DOHH2 (cell line): ENCODE measurements at regions not wholly inside any gene's neighbourhood (a gene's known extent, or its start where the extent isn't known, plus 50 kb on each side); places are given as distances from the start of the nearest gene placed in this dataset.
"Not testable (repeated sequence)": the region's sequence is repeated elsewhere in the genome, so short reads cannot be mapped to it uniquely, and the experiment has no call there.

Experiments used
- H3F3A ChIP-seq: fragments of 200-600 bp; sonication (generic), shearing (Covaris generic); 2 replicates; pipeline ENCODE4 v1.6.0; 2016; ENCODE audit warnings: antibody characterized with exemption, mild to moderate bottlenecking; ENCODE audit not compliant: control insufficient read depth, insufficient read depth
- H3K27ac ChIP-seq: fragments of 200-600 bp; sonication (generic); 2 replicates; pipeline ENCODE4 v1.5.1; 2014; ENCODE audit warnings: low read depth, mild to moderate bottlenecking, low read length, moderate library complexity
- H3K27me3 ChIP-seq: fragments of 200-600 bp; sonication (generic); 2 replicates; pipeline ENCODE4 v1.6.1; 2014; ENCODE audit warnings: mild to moderate bottlenecking, low read length, mixed read lengths; ENCODE audit not compliant: control insufficient read depth
- H3K36me3 ChIP-seq: fragments of 200-600 bp; sonication (generic); 2 replicates; pipeline ENCODE4 v1.6.1; 2014; ENCODE audit warnings: mild to moderate bottlenecking, low read length, moderate library complexity, mixed read lengths; ENCODE audit not compliant: control insufficient read depth
- H3K4me1 ChIP-seq: fragments of 200-600 bp; sonication (generic); 2 replicates; pipeline ENCODE4 v1.6.1; 2014; ENCODE audit warnings: mild to moderate bottlenecking, low read length, mixed read lengths; ENCODE audit not compliant: control insufficient read depth
- H3K4me2 ChIP-seq: fragments of 200-600 bp; sonication (generic); 2 replicates; pipeline ENCODE4 v1.6.0; 2014; ENCODE audit warnings: mild to moderate bottlenecking, low read length, moderate library complexity
- H3K4me3 ChIP-seq: fragments of 200-600 bp; sonication (generic); 2 replicates; pipeline ENCODE4 v1.5.1; 2014; ENCODE audit warnings: mild to moderate bottlenecking, low read length, mixed read lengths
- H3K79me2 ChIP-seq: fragments of 200-600 bp; sonication (generic); 2 replicates; pipeline ENCODE4 v1.6.1; 2014; ENCODE audit warnings: mild to moderate bottlenecking, low read length, mixed read lengths; ENCODE audit not compliant: control insufficient read depth
- H3K9me2 ChIP-seq: fragments of 200-600 bp; sonication (generic); replicated peaks from 2 replicates; pipeline ENCODE4 v1.6.1; 2014; ENCODE audit warnings: mild to moderate bottlenecking, low read length, mixed read lengths; ENCODE audit not compliant: control insufficient read depth
- H3K9me3 ChIP-seq: fragments of 200-600 bp; sonication (generic); 2 replicates; pipeline ENCODE4 v1.6.1; 2014; ENCODE audit warnings: antibody characterized with exemption, low read length, mixed read lengths; ENCODE audit not compliant: control insufficient read depth, insufficient read depth
- H4K20me1 ChIP-seq: fragments of 200-600 bp; sonication (generic); 2 replicates; pipeline ENCODE4 v1.6.0; 2014; ENCODE audit warnings: low read depth, mild to moderate bottlenecking, antibody characterized with exemption, low read length, moderate library complexity; ENCODE audit not compliant: control insufficient read depth, insufficient read depth
- EZH2phosphoT487 ChIP-seq: fragments of 200-600 bp; sonication (generic); IDR thresholded peaks from 2 replicates; pipeline ENCODE4 v1.6.1; 2017; ENCODE audit warnings: borderline replicate concordance, mild to moderate bottlenecking, antibody characterized with exemption, low read length, moderate library complexity, mixed read lengths
- TF ChIP-seq, protein P1 (sequence below): fragments of 200-600 bp; sonication (generic); IDR thresholded peaks from one replicate; pipeline ENCODE4 v1.5.1; 2014; ENCODE audit warnings: antibody characterized with exemption, mild to moderate bottlenecking, low read depth, low read length; ENCODE audit not compliant: poor library complexity, severe bottlenecking

DNA sequence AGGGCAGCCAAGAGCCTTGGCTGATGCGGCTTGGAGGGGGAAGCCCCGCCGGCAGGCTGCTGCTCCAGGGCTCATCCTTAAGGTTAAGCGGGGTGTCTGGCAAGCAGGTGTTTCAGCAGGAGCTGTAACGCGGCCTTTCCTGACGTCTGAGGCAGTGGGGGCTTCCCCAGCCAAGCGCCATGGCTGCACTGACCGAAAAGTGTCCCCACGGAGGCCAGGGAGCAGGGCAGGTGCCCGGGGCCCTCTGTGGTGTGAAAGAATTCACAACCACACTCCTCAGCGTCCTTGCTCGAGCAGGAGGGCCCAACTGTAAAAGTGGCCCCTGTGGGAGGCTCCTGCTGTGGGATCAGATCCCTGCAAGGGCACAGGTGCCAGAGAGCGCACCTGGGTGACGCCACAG is 79.2 kb downstream of the DHCR7 start:
- peaks cover 10% of the 10 kb centered on the region for H3F3A ChIP-seq
- no peak overlapping the region for H3K4me3 ChIP-seq
- H3K9me2 ChIP-seq = no peaks in the 10 kb centered on the region
- TF ChIP-seq, protein P1, sequence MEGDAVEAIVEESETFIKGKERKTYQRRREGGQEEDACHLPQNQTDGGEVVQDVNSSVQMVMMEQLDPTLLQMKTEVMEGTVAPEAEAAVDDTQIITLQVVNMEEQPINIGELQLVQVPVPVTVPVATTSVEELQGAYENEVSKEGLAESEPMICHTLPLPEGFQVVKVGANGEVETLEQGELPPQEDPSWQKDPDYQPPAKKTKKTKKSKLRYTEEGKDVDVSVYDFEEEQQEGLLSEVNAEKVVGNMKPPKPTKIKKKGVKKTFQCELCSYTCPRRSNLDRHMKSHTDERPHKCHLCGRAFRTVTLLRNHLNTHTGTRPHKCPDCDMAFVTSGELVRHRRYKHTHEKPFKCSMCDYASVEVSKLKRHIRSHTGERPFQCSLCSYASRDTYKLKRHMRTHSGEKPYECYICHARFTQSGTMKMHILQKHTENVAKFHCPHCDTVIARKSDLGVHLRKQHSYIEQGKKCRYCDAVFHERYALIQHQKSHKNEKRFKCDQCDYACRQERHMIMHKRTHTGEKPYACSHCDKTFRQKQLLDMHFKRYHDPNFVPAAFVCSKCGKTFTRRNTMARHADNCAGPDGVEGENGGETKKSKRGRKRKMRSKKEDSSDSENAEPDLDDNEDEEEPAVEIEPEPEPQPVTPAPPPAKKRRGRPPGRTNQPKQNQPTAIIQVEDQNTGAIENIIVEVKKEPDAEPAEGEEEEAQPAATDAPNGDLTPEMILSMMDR = no peak
- no peak for TF ChIP-seq EZH2phosphoT487
- H4K20me1 ChIP-seq = no peaks in the 10 kb centered on the region
- no peak overlapping the region for H3K27ac ChIP-seq
- peaks cover 6% of the 10 kb centered on the region for H3K27me3 ChIP-seq
- peaks cover 29% of the 10 kb centered on the region for H3K4me1 ChIP-seq
- no peaks in the 10 kb centered on the region for H3K79me2 ChIP-seq
- no peaks in the 10 kb centered on the region for H3K9me3 ChIP-seq
- no peaks in the 10 kb centered on the region for H3K36me3 ChIP-seq
- no peak overlapping the region for H3K4me2 ChIP-seq

DNA sequence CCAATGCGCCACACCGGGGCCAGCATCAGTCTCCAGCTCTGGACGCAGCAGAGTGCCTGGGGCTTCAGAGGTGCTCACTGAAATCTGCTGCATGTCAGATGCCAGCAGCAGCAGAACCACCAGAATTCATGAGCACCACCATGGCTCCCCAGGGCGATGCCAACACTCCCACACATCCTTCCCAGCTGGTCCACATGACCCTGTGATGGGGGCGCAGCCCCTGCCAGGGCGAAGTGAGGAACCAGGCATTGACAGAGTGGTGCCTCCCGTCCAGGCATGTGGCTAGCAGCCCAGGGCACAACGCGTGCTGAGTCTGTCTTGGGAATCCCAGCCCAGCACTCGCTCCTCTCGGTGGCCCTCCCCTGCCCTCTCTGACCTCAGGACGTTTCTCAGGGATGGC is 80.4 kb downstream of the DHCR7 start:
- no peaks in the 10 kb centered on the region for H3K9me2 ChIP-seq

DNA sequence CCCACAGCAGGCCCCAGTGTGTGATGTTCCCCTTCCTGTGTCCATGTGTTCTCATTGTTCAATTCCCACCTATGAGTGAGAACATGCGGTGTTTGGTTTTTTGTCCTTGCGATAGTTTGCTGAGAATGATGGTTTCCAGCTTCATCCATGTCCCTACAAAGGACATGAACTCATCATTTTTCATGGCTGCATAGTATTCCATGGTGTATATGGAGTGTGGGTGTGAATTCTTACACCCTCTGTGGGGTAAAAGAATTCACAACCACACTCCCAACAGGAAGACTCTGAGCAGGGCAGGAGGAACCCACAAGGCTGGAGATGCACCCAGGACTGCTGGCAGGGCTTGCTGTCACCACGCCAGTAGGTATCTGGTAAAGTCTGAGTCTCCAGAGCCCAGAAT is 80.9 kb downstream of the DHCR7 start:
- H4K20me1 ChIP-seq, H3K4me2 ChIP-seq, H3K79me2 ChIP-seq, H3K9me3 ChIP-seq, H3K9me2 ChIP-seq, H3F3A ChIP-seq, H3K27me3 ChIP-seq, H3K27ac ChIP-seq, H3K4me3 ChIP-seq, H3K36me3 ChIP-seq: not testable (repeated sequence)
- peaks cover 13% of the 10 kb centered on the region for H3K4me1 ChIP-seq

More for the DNA sequence above, 80.4 kb downstream of the DHCR7 start:
- TF ChIP-seq EZH2phosphoT487 = no peak
- TF ChIP-seq, protein P1 = no peak
- Histone ChIP-seq H3F3A (no peaks in the 10 kb centered on the region), H3K79me2 (no peaks in the 10 kb centered on the region), H3K27ac (no peak overlapping the region), H3K4me1 (peaks cover 17% of the 10 kb centered on the region), H3K4me3 (no peak overlapping the region), H3K4me2 (no peak overlapping the region), H3K27me3 (peaks cover 6% of the 10 kb centered on the region), H4K20me1 (no peaks in the 10 kb centered on the region), H3K9me3 (no peaks in the 10 kb centered on the region), H3K36me3 (no peaks in the 10 kb centered on the region)

DNA sequence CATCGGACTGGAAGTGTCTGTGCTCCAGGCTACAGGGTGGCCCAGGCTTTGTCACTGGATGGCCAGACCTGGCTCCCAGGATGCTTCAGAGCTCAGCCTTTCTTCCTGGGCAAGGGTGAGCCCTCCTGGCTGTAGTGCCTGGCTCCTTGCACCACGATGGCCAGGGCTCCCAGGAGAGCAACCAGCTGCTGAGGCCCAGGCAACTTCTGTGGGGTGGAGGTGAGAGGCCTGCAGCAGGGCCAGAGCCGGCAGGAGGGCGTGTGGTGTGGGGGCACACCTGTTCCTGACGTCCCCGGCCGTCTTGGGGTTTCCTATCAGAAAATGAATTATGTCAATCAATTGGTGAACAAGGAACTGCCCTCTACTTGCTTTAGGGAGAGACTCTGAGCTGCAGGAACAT is 82.1 kb downstream of the DHCR7 start:
- Histone ChIP-seq H3K9me2 (no peaks in the 10 kb centered on the region), H3K79me2 (no peaks in the 10 kb centered on the region), H3K27me3 (peaks cover 6% of the 10 kb centered on the region), H3K4me2 (no peak overlapping the region), H3F3A (no peaks in the 10 kb centered on the region), H4K20me1 (no peaks in the 10 kb centered on the region), H3K36me3 (no peaks in the 10 kb centered on the region), H3K27ac (no peak overlapping the region), H3K4me3 (no peak overlapping the region), H3K9me3 (peaks cover 4% of the 10 kb centered on the region; the same call in 1 of the 2 replicates), H3K4me1 (peaks cover under 1% of the 10 kb centered on the region)
- TF ChIP-seq, protein P1 = no peak
- no peak for TF ChIP-seq EZH2phosphoT487
